ENCODE measurements at regions not wholly inside any gene's neighbourhood (a gene's known extent, or its start where the extent isn't known, plus 50 kb on each side); places are given as distances from the start of the nearest gene placed in this dataset.
"Not testable (repeated sequence)": the region's sequence is repeated elsewhere in the genome, so short reads cannot be mapped to it uniquely, and the experiment has no call there.

- CTCF ChIA-PET = no interaction called here
- Histone ChIP-seq H3K79me2 (ENCODE audit: control insufficient read depth, insufficient read depth, low read length) (no peaks in the 10 kb centered on the region), H4K20me1 (replicated peaks; ENCODE audit: control insufficient read depth, extremely low read depth, insufficient read depth, low read length) (no peaks in the 10 kb centered on the region), H3K9me1 (replicated peaks; ENCODE audit: control insufficient read depth, extremely low read depth, insufficient read depth, low read length) (no peaks in the 10 kb centered on the region), H3K4me1 (ENCODE audit: control insufficient read depth, extremely low read depth, insufficient read depth, low read length) (no peaks in the 10 kb centered on the region), H3K9me3 (replicated peaks; ENCODE audit: control insufficient read depth, insufficient read depth, low read length) (no peaks in the 10 kb centered on the region), H3K36me3 (ENCODE audit: control insufficient read depth in 2 of 2, extremely low read depth in 1 of 2, insufficient read depth in 2 of 2, low read length in 2 of 2) (no peaks in the 10 kb centered on the region), H3K4me2 (ENCODE audit: insufficient read depth, low read length) (no peak overlapping the region), H3K27ac (ENCODE audit: insufficient read depth, low read depth, low read length) (no peak overlapping the region), H3K27me3 (ENCODE audit: control insufficient read depth in 2 of 2, insufficient read depth in 2 of 2, low read length in 2 of 2) (no peaks in the 10 kb centered on the region), H3K4me3 (replicated peaks in 1 of 3; ENCODE audit: insufficient read depth in 1 of 3, low read depth in 1 of 3, low read length in 3 of 3) (no peak overlapping the region), H2AFZ (ENCODE audit: low read depth, low read length) (no peak overlapping the region), H3K9ac (replicated peaks; ENCODE audit: extremely low read depth, insufficient read depth, low read length) (no peak overlapping the region)
- BruUV-seq (replicated peaks) = no TSS peak
- no peak for DNase-seq (ENCODE audit: low read depth, low spot score)
- dilution Hi-C loops (cut with MboI; ENCODE audit: extremely low pct_ligation_motif_present, low sequenced_read_pairs) (no loop called here), intact Hi-C loops (cut with micrococcal nuclease) (no loop called here)
- no peak for TF ChIP-seq GATA2 (IDR thresholded peaks at IDR 0.05; ENCODE audit: insufficient read depth, insufficient read length, low read depth, low read length)
- no peak for TF ChIP-seq POLR2AphosphoS5 (IDR thresholded peaks at IDR 0.05; ENCODE audit: insufficient read depth, low read depth, low read length)
- FAIRE-seq = no peak
- POLR2A ChIA-PET = no interaction called here
Observed at GRCh38 chr3:101117980-101118379, 124.8 kb upstream of the ABI3BP start.

- H3K27ac ChIP-seq (ENCODE audit: insufficient read depth, low read depth, low read length) = no peak overlapping the region
- dilution Hi-C loops (cut with MboI; ENCODE audit: extremely low pct_ligation_motif_present, low sequenced_read_pairs) = no loop called here
- POLR2A ChIA-PET = no interaction called here
- no peak for TF ChIP-seq FOS (IDR thresholded peaks at IDR 0.05; ENCODE audit: borderline replicate concordance, insufficient read depth, low read length)
- no peak for DNase-seq (ENCODE audit: low read depth, low spot score)
- no peaks in the 10 kb centered on the region for H3K36me3 ChIP-seq (ENCODE audit: control insufficient read depth in 2 of 2, extremely low read depth in 1 of 2, insufficient read depth in 2 of 2, low read length in 2 of 2)
- no peak overlapping the region for H3K4me2 ChIP-seq (ENCODE audit: insufficient read depth, low read length)
- H3K9ac ChIP-seq (replicated peaks; ENCODE audit: extremely low read depth, insufficient read depth, low read length) = no peak overlapping the region
- no peaks in the 10 kb centered on the region for H3K4me1 ChIP-seq (ENCODE audit: control insufficient read depth, extremely low read depth, insufficient read depth, low read length)
- H3K9me1 ChIP-seq (replicated peaks; ENCODE audit: control insufficient read depth, extremely low read depth, insufficient read depth, low read length) = no peaks in the 10 kb centered on the region
- H3K9me3 ChIP-seq (replicated peaks; ENCODE audit: control insufficient read depth, insufficient read depth, low read length) = no peaks in the 10 kb centered on the region
- H2AFZ ChIP-seq (ENCODE audit: low read depth, low read length) = no peak overlapping the region
- no TSS peak for BruUV-seq (replicated peaks)
- intact Hi-C loops (cut with micrococcal nuclease) = no loop called here
- CTCF ChIA-PET = no interaction called here
- no peaks in the 10 kb centered on the region for H3K27me3 ChIP-seq (ENCODE audit: control insufficient read depth in 2 of 2, insufficient read depth in 2 of 2, low read length in 2 of 2)
- no peak for FAIRE-seq
- H3K4me3 ChIP-seq (replicated peaks in 1 of 3; ENCODE audit: insufficient read depth in 1 of 3, low read depth in 1 of 3, low read length in 3 of 3) = no peak overlapping the region
- no peaks in the 10 kb centered on the region for H4K20me1 ChIP-seq (replicated peaks; ENCODE audit: control insufficient read depth, extremely low read depth, insufficient read depth, low read length)
- H3K79me2 ChIP-seq (ENCODE audit: control insufficient read depth, insufficient read depth, low read length) = no peaks in the 10 kb centered on the region
Observed at GRCh38 chr3:101117465-101117864, 124.2 kb upstream of the ABI3BP start.

- H3K4me1 ChIP-seq (ENCODE audit: control insufficient read depth, extremely low read depth, insufficient read depth, low read length); BruUV-seq (replicated peaks); H3K27me3 ChIP-seq (ENCODE audit: control insufficient read depth in 2 of 2, insufficient read depth in 2 of 2, low read length in 2 of 2); H2AFZ ChIP-seq (ENCODE audit: low read depth, low read length); intact Hi-C loops (cut with micrococcal nuclease); H3K27ac ChIP-seq (ENCODE audit: insufficient read depth, low read depth, low read length); H3K9me1 ChIP-seq (replicated peaks; ENCODE audit: control insufficient read depth, extremely low read depth, insufficient read depth, low read length); dilution Hi-C loops (cut with MboI; ENCODE audit: extremely low pct_ligation_motif_present, low sequenced_read_pairs); POLR2A ChIA-PET; FAIRE-seq; CTCF ChIA-PET; H3K4me2 ChIP-seq (ENCODE audit: insufficient read depth, low read length); H3K79me2 ChIP-seq (ENCODE audit: control insufficient read depth, insufficient read depth, low read length); H3K9me3 ChIP-seq (replicated peaks; ENCODE audit: control insufficient read depth, insufficient read depth, low read length); H3K9ac ChIP-seq (replicated peaks; ENCODE audit: extremely low read depth, insufficient read depth, low read length); DNase-seq (ENCODE audit: low read depth, low spot score); H3K36me3 ChIP-seq (ENCODE audit: control insufficient read depth in 2 of 2, extremely low read depth in 1 of 2, insufficient read depth in 2 of 2, low read length in 2 of 2); H4K20me1 ChIP-seq (replicated peaks; ENCODE audit: control insufficient read depth, extremely low read depth, insufficient read depth, low read length); H3K4me3 ChIP-seq (replicated peaks in 1 of 3; ENCODE audit: insufficient read depth in 1 of 3, low read depth in 1 of 3, low read length in 3 of 3): not testable (repeated sequence)
Observed at GRCh38 chr3:101110295-101110694, 117.1 kb upstream of the ABI3BP start.
